Right cardiac atrium (tissue), 5 donors: ENCODE measurements at regions not wholly inside any gene's neighbourhood (a gene's known extent, or its start where the extent isn't known, plus 50 kb on each side); places are given as distances from the start of the nearest gene placed in this dataset.
"Not testable (repeated sequence)": the region's sequence is repeated elsewhere in the genome, so short reads cannot be mapped to it uniquely, and the experiment has no call there.

Source experiments
- ATAC-seq, 2 donors: fragments of 200-7000 bp; cut with Tn5 transposase; one replicate each; pipeline versions ENCODE4 v1.8.0 to v1.9.1; 2020; ENCODE audit warnings: moderate library complexity in 2 of 2, mild to moderate bottlenecking in 1 of 2
- DNase-seq, 3 donors: peaks; one replicate each; pipeline ENCODE4 v3.0.0-alpha.2; 2020
- H3K27ac ChIP-seq: one replicate; pipeline ENCODE4 v1.5.1; 2013; ENCODE audit warnings: mild to moderate bottlenecking, low read length, control low read depth, moderate library complexity
- H3K27me3 ChIP-seq: one replicate; pipeline ENCODE4 v1.6.1; 2013; ENCODE audit not compliant: control insufficient read depth, insufficient read depth
- H3K4me1 ChIP-seq: one replicate; pipeline ENCODE4 v1.6.1; 2013; ENCODE audit warnings: low read length; ENCODE audit not compliant: control insufficient read depth, insufficient read depth
- H3K4me3 ChIP-seq: one replicate; pipeline ENCODE4 v1.5.1; 2013; ENCODE audit warnings: low read length, control low read depth
- H3K9me3 ChIP-seq: one replicate; pipeline ENCODE4 v1.6.1; 2013; ENCODE audit warnings: low read length; ENCODE audit not compliant: control insufficient read depth
- WGBS: extraction: QIAGEN DNeasy Blood & Tissue Kit; methylation state at CpG from one replicate; pipeline ENCODE4 v1.1.7; 2013; 5-methylcytosine and 5-hydroxymethylcytosine counted together
- intact Hi-C, 4 donors: fragments of 100-400 bp; cut with DNase I; formaldehyde crosslinking; loops; one replicate each; pipeline versions ENCODE4 v1.11.0 to v1.14.0; 2022 to 2023
- donor health status: healthy with polysubstance abuse.
- donor health status: DM: no; HTN: yes; CAD: no.
- donor health status: DM: no; HTN: no; CAD: no.
- donor health status: DM: no; HTN: yes; CAD: no; lungs with severe emphysema.
- donor health status: DM: yes; HTN: yes; CAD: no.

- H3K4me1 ChIP-seq = no peaks in the 10 kb centered on the region
- H3K27ac ChIP-seq = no peak overlapping the region
- no peak for ATAC-seq
- no peak for DNase-seq
- no peaks in the 10 kb centered on the region for H3K27me3 ChIP-seq
- intact Hi-C loops = no loop called here
- H3K4me3 ChIP-seq = no peak overlapping the region
- no peaks in the 10 kb centered on the region for H3K9me3 ChIP-seq
- WGBS = 91% methylated on average over 4 of the region's 4 CpGs
These were observed 362.2 kb downstream of the LRATD1 start for GRCh38 chr2:14994721-14995120.

GRCh38 chr2:14996351-14997014 is 364.0 kb downstream of the LRATD1 start:
- no peaks in the 10 kb centered on the region for H3K27me3 ChIP-seq
- no peaks in the 10 kb centered on the region for H3K9me3 ChIP-seq
- intact Hi-C loops = no loop called here
- ATAC-seq = no peak
- no peak overlapping the region for H3K27ac ChIP-seq
- DNase-seq = no peak
- no peak overlapping the region for H3K4me3 ChIP-seq
- WGBS = 80% methylated on average over 8 of the region's 8 CpGs
- H3K4me1 ChIP-seq = no peaks in the 10 kb centered on the region

GRCh38 chr2:14998546-14998945 is 366.0 kb downstream of the LRATD1 start:
- no peaks in the 10 kb centered on the region for H3K27me3 ChIP-seq
- DNase-seq = no peak
- no peak overlapping the region for H3K27ac ChIP-seq
- 89% methylated on average over 3 of the region's 3 CpGs for WGBS
- no peak for ATAC-seq
- intact Hi-C loops = no loop called here
- no peaks in the 10 kb centered on the region for H3K9me3 ChIP-seq
- no peak overlapping the region for H3K4me3 ChIP-seq
- H3K4me1 ChIP-seq = no peaks in the 10 kb centered on the region

GRCh38 chr2:14999114-14999661 is 366.7 kb downstream of the LRATD1 start:
- DNase-seq = no peak
- intact Hi-C loops = no loop called here
- Histone ChIP-seq H3K4me3 (no peak overlapping the region), H3K27me3 (no peaks in the 10 kb centered on the region), H3K9me3 (no peaks in the 10 kb centered on the region), H3K27ac (no peak overlapping the region), H3K4me1 (no peaks in the 10 kb centered on the region)
- 79% methylated on average over 7 of the region's 7 CpGs for WGBS
- ATAC-seq = no peak

- ATAC-seq, DNase-seq, intact Hi-C loops, H3K27me3 ChIP-seq, H3K27ac ChIP-seq, H3K4me3 ChIP-seq, H3K4me1 ChIP-seq, H3K9me3 ChIP-seq: not testable (repeated sequence)
- 93% methylated on average over 26 of the region's 26 CpGs for WGBS
These were observed 370.0 kb downstream of the LRATD1 start for GRCh38 chr2:15002519-15002918.

- H3K9me3 ChIP-seq = no peaks in the 10 kb centered on the region
- no peak overlapping the region for H3K4me3 ChIP-seq
- ATAC-seq (no peak), DNase-seq (no peak)
- no peaks in the 10 kb centered on the region for H3K4me1 ChIP-seq
- WGBS = 73% methylated on average over 2 of the region's 2 CpGs
- no peak overlapping the region for H3K27ac ChIP-seq
- H3K27me3 ChIP-seq = no peaks in the 10 kb centered on the region
- intact Hi-C loops = no loop called here
These were observed 374.1 kb downstream of the LRATD1 start for GRCh38 chr2:15006667-15007066.

- H3K27ac ChIP-seq = no peak overlapping the region
- intact Hi-C loops = no loop called here
- 91% methylated on average over 4 of the region's 4 CpGs for WGBS
These were observed 377.2 kb downstream of the LRATD1 start for GRCh38 chr2:15009681-15010080.

GRCh38 chr2:15010346-15010745 is 377.8 kb downstream of the LRATD1 start:
- Histone ChIP-seq H3K27ac (no peak overlapping the region), H3K9me3 (no peaks in the 10 kb centered on the region), H3K4me1 (no peaks in the 10 kb centered on the region), H3K27me3 (no peaks in the 10 kb centered on the region), H3K4me3 (no peak overlapping the region)
- WGBS = 85% methylated on average over 1 of the region's 1 CpG
- intact Hi-C loops = no loop called here
- ATAC-seq (no peak), DNase-seq (no peak)

More at GRCh38 chr2:15009681-15010080, 377.2 kb downstream of the LRATD1 start:
- H3K4me3 ChIP-seq = no peak overlapping the region
- H3K27me3 ChIP-seq = no peaks in the 10 kb centered on the region
- no peaks in the 10 kb centered on the region for H3K9me3 ChIP-seq
- H3K4me1 ChIP-seq = no peaks in the 10 kb centered on the region
- DNase-seq (no peak), ATAC-seq (no peak)

GRCh38 chr2:15018814-15019213 is 386.3 kb downstream of the LRATD1 start:
- ATAC-seq (no peak), DNase-seq (no peak)
- Histone ChIP-seq H3K27me3 (no peaks in the 10 kb centered on the region), H3K9me3 (no peaks in the 10 kb centered on the region), H3K4me1 (no peaks in the 10 kb centered on the region), H3K27ac (no peak overlapping the region), H3K4me3 (no peak overlapping the region)
- WGBS = 61% methylated on average over 1 of the region's 1 CpG
- intact Hi-C loops = no loop called here

- DNase-seq = no peak
- Histone ChIP-seq H3K4me3 (no peak overlapping the region), H3K27ac (no peak overlapping the region), H3K27me3 (no peaks in the 10 kb centered on the region), H3K4me1 (no peaks in the 10 kb centered on the region), H3K9me3 (no peaks in the 10 kb centered on the region)
- 73% methylated on average over 1 of the region's 1 CpG for WGBS
- intact Hi-C loops = no loop called here
- no peak for ATAC-seq
These were observed 390.7 kb downstream of the LRATD1 start for GRCh38 chr2:15023221-15023620.

GRCh38 chr2:15028406-15028805 is 395.9 kb downstream of the LRATD1 start:
- H3K9me3 ChIP-seq = no peaks in the 10 kb centered on the region
- 47% methylated on average over 2 of the region's 2 CpGs for WGBS
- no peak overlapping the region for H3K27ac ChIP-seq
- intact Hi-C loops = no loop called here
- no peak for DNase-seq
- no peak for ATAC-seq
- no peak overlapping the region for H3K4me3 ChIP-seq
- no peaks in the 10 kb centered on the region for H3K4me1 ChIP-seq
- no peaks in the 10 kb centered on the region for H3K27me3 ChIP-seq
